Stimulated activated naive CD8-positive, alpha-beta T cell treated with anti-CD3 and anti-CD28 coated beads, Interleukin-15, amount 100 ng/mL, for 72 hours (primary cell): ENCODE measurements at regions not wholly inside any gene's neighbourhood (a gene's known extent, or its start where the extent isn't known, plus 50 kb on each side); places are given as distances from the start of the nearest gene placed in this dataset.
"Not testable (repeated sequence)": the region's sequence is repeated elsewhere in the genome, so short reads cannot be mapped to it uniquely, and the experiment has no call there.

Experiments
- ATAC-seq: fragments of 150-1000 bp; cut with Tn5 transposase; 2 replicates; pipeline ENCODE4 v1.10.0; 2021; ENCODE audit warnings: mild to moderate bottlenecking, moderate library complexity
- DNase-seq, 2 donors: peaks; one replicate each; pipeline ENCODE4 v3.0.0; 2021 to 2022
- H3K27ac Mint-ChIP-seq, 2 donors: one replicate each; pipeline ENCODE4 v1.8.0; 2022; ENCODE audit warnings: mild to moderate bottlenecking in 2 of 2, mixed read lengths in 2 of 2, moderate library complexity in 2 of 2
- H3K27me3 Mint-ChIP-seq: one replicate; pipeline ENCODE4 v1.8.0; 2022; ENCODE audit warnings: mixed read lengths
- H3K4me1 Mint-ChIP-seq: one replicate; pipeline ENCODE4 v1.8.0; 2022; ENCODE audit warnings: mild to moderate bottlenecking, mixed read lengths
- H3K4me3 Mint-ChIP-seq, 2 donors: one replicate each; pipeline ENCODE4 v1.8.0; 2022; ENCODE audit warnings: mild to moderate bottlenecking in 2 of 2, mixed read lengths in 2 of 2, moderate library complexity in 1 of 2
- H3K9me3 Mint-ChIP-seq, 2 donors: one replicate each; pipeline ENCODE4 v1.8.0; 2022; ENCODE audit warnings: mixed read lengths in 2 of 2

GRCh38 chr21:35479529-35479928 is 430.4 kb upstream of the RUNX1 start:
- Mint-ChIP-seq H3K4me3 (no peak overlapping the region), H3K27ac (no peak overlapping the region), H3K9me3 (peaks cover 10 to 14% of the 10 kb centered on the region in 2 donors), H3K27me3 (no peaks in the 10 kb centered on the region), H3K4me1 (peaks cover 34% of the 10 kb centered on the region)
- DNase-seq = no peak
- ATAC-seq = no peak

GRCh38 chr21:35479065-35479448 is 430.0 kb upstream of the RUNX1 start:
- DNase-seq = no peak
- no peak overlapping the region for H3K27ac Mint-ChIP-seq
- ATAC-seq = no peak
- H3K9me3 Mint-ChIP-seq = peaks cover 10 to 14% of the 10 kb centered on the region in 2 donors
- H3K4me1 Mint-ChIP-seq = peaks cover 30% of the 10 kb centered on the region
- H3K4me3 Mint-ChIP-seq = no peak overlapping the region
- H3K27me3 Mint-ChIP-seq = no peaks in the 10 kb centered on the region

- Mint-ChIP-seq H3K27me3 (no peaks in the 10 kb centered on the region), H3K27ac (no peak overlapping the region), H3K4me3 (no peak overlapping the region), H3K4me1 (peaks cover 28% of the 10 kb centered on the region), H3K9me3 (peaks cover 10 to 14% of the 10 kb centered on the region in 2 donors)
- no peak for DNase-seq
- ATAC-seq = no peak
Observed at GRCh38 chr21:35478161-35479064, 429.3 kb upstream of the RUNX1 start.

- peaks cover 10 to 14% of the 10 kb centered on the region in 2 donors for H3K9me3 Mint-ChIP-seq
- H3K27ac Mint-ChIP-seq = no peak overlapping the region
- H3K4me3 Mint-ChIP-seq = no peak overlapping the region
- peaks cover 34% of the 10 kb centered on the region for H3K4me1 Mint-ChIP-seq
- no peaks in the 10 kb centered on the region for H3K27me3 Mint-ChIP-seq
- DNase-seq = no peak
- no peak for ATAC-seq
Observed at GRCh38 chr21:35477622-35478021, 428.5 kb upstream of the RUNX1 start.

GRCh38 chr21:35476621-35477395 is 427.7 kb upstream of the RUNX1 start:
- peak overlapping the region in 1 of 2 donors; percentile 27 for H3K4me3 Mint-ChIP-seq
- peak overlapping the region; percentile 49 to 81 for H3K27ac Mint-ChIP-seq
- DNase-seq = no peak

GRCh38 chr21:35475762-35476161 is 426.7 kb upstream of the RUNX1 start:
- H3K27me3 Mint-ChIP-seq = no peaks in the 10 kb centered on the region
- H3K27ac Mint-ChIP-seq = peak overlapping the region; percentile 71 to 81
- peak overlapping the region; percentile 2 to 60 for H3K4me3 Mint-ChIP-seq
- peaks cover 10 to 14% of the 10 kb centered on the region in 2 donors for H3K9me3 Mint-ChIP-seq
- peaks cover 34% of the 10 kb centered on the region for H3K4me1 Mint-ChIP-seq
- peak; percentile 83 for ATAC-seq
- no peak for DNase-seq

More at GRCh38 chr21:35476621-35477395, 427.7 kb upstream of the RUNX1 start:
- Mint-ChIP-seq H3K9me3 (peaks cover 10 to 14% of the 10 kb centered on the region in 2 donors), H3K4me1 (peaks cover 34% of the 10 kb centered on the region), H3K27me3 (no peaks in the 10 kb centered on the region)
- ATAC-seq = no peak

- no peak for ATAC-seq
- H3K4me1 Mint-ChIP-seq = peaks cover 34% of the 10 kb centered on the region
Observed at GRCh38 chr21:35475009-35475408, 425.9 kb upstream of the RUNX1 start.

GRCh38 chr21:35473496-35473895 is 424.4 kb upstream of the RUNX1 start:
- H3K4me3 Mint-ChIP-seq = no peak overlapping the region

More at GRCh38 chr21:35475009-35475408, 425.9 kb upstream of the RUNX1 start:
- no peak for DNase-seq
- no peaks in the 10 kb centered on the region for H3K27me3 Mint-ChIP-seq
- H3K27ac Mint-ChIP-seq = no peak overlapping the region
- peaks cover 8 to 12% of the 10 kb centered on the region in 2 donors for H3K9me3 Mint-ChIP-seq
- no peak overlapping the region for H3K4me3 Mint-ChIP-seq

GRCh38 chr21:35470522-35470921 is 421.4 kb upstream of the RUNX1 start:
- Mint-ChIP-seq H3K27ac (no peak overlapping the region), H3K4me1 (peaks cover 10% of the 10 kb centered on the region), H3K9me3 (peaks cover 17 to 22% of the 10 kb centered on the region in 2 donors), H3K27me3 (no peaks in the 10 kb centered on the region), H3K4me3 (no peak overlapping the region)
- ATAC-seq (no peak), DNase-seq (no peak)

More at GRCh38 chr21:35473496-35473895, 424.4 kb upstream of the RUNX1 start:
- no peak overlapping the region for H3K27ac Mint-ChIP-seq
- no peak for ATAC-seq
- H3K4me1 Mint-ChIP-seq = peaks cover 34% of the 10 kb centered on the region
- DNase-seq = no peak
- no peaks in the 10 kb centered on the region for H3K9me3 Mint-ChIP-seq
- H3K27me3 Mint-ChIP-seq = no peaks in the 10 kb centered on the region

GRCh38 chr21:35469498-35469897 is 420.4 kb upstream of the RUNX1 start:
- no peak for DNase-seq
- H3K27me3 Mint-ChIP-seq = no peaks in the 10 kb centered on the region
- H3K4me1 Mint-ChIP-seq = peaks cover 6% of the 10 kb centered on the region
- H3K4me3 Mint-ChIP-seq = no peak overlapping the region
- ATAC-seq = no peak
- H3K9me3 Mint-ChIP-seq = peaks cover 17 to 22% of the 10 kb centered on the region in 2 donors
- H3K27ac Mint-ChIP-seq = no peak overlapping the region

- Mint-ChIP-seq H3K27ac (no peak overlapping the region), H3K27me3 (no peaks in the 10 kb centered on the region), H3K4me3 (no peak overlapping the region), H3K9me3 (peaks cover 20 to 22% of the 10 kb centered on the region in 2 donors), H3K4me1 (peaks cover 6% of the 10 kb centered on the region)
- ATAC-seq (no peak), DNase-seq (no peak)
Observed at GRCh38 chr21:35468991-35469390, 419.9 kb upstream of the RUNX1 start.

GRCh38 chr21:35467566-35467965 is 418.5 kb upstream of the RUNX1 start:
- Mint-ChIP-seq H3K27me3 (no peaks in the 10 kb centered on the region), H3K4me3 (no peak overlapping the region), H3K27ac (no peak overlapping the region), H3K9me3 (peaks cover 26 to 27% of the 10 kb centered on the region in 2 donors), H3K4me1 (no peaks in the 10 kb centered on the region)
- DNase-seq = no peak
- no peak for ATAC-seq

GRCh38 chr21:35466681-35467080 is 417.6 kb upstream of the RUNX1 start:
- H3K4me3 Mint-ChIP-seq, ATAC-seq, DNase-seq, H3K27ac Mint-ChIP-seq, H3K27me3 Mint-ChIP-seq, H3K4me1 Mint-ChIP-seq: not testable (repeated sequence)
- peaks cover 26 to 27% of the 10 kb centered on the region in 2 donors for H3K9me3 Mint-ChIP-seq

- Mint-ChIP-seq H3K27me3 (no peaks in the 10 kb centered on the region), H3K27ac (no peak overlapping the region), H3K4me1 (no peaks in the 10 kb centered on the region), H3K9me3 (peaks cover 26 to 27% of the 10 kb centered on the region in 2 donors), H3K4me3 (no peak overlapping the region)
- no peak for DNase-seq
- no peak for ATAC-seq
Observed at GRCh38 chr21:35465741-35466140, 416.6 kb upstream of the RUNX1 start.

GRCh38 chr21:35461700-35462099 is 412.6 kb upstream of the RUNX1 start:
- Mint-ChIP-seq H3K4me3 (no peak overlapping the region), H3K4me1 (peaks cover 6% of the 10 kb centered on the region), H3K27ac (no peak overlapping the region), H3K9me3 (peaks cover 17 to 21% of the 10 kb centered on the region in 2 donors), H3K27me3 (no peaks in the 10 kb centered on the region)
- DNase-seq (no peak), ATAC-seq (no peak)

- DNase-seq = no peak
- Mint-ChIP-seq H3K4me3 (no peak overlapping the region), H3K4me1 (peaks cover 6% of the 10 kb centered on the region)
Observed at GRCh38 chr21:35460441-35460840, 411.3 kb upstream of the RUNX1 start.

More at GRCh38 chr21:35460441-35460840, 411.3 kb upstream of the RUNX1 start:
- Mint-ChIP-seq H3K27ac (no peak overlapping the region), H3K9me3 (peaks cover 6 to 8% of the 10 kb centered on the region in 2 donors), H3K27me3 (no peaks in the 10 kb centered on the region)
- no peak for ATAC-seq
